ENCODE measurements at regions not wholly inside any gene's neighbourhood (a gene's known extent, or its start where the extent isn't known, plus 50 kb on each side); places are given as distances from the start of the nearest gene placed in this dataset.

GRCh38 chr2:13543550-13543949 is 826.8 kb downstream of the TRIB2 start:
- no peak for DNase-seq (ENCODE audit: low spot score)
- in situ Hi-C loops (cut with MboI; ENCODE audit: low sequenced_read_pairs, unreplicated experiment) = no loop called here
- TF ChIP-seq CTCF (IDR thresholded peaks at IDR 0.05; ENCODE audit: borderline replicate concordance, control extremely low read depth, extremely low read depth, insufficient read depth, missing control alignments) = no peak

- no peak for TF ChIP-seq CTCF (IDR thresholded peaks at IDR 0.05; ENCODE audit: borderline replicate concordance, control extremely low read depth, extremely low read depth, insufficient read depth, missing control alignments)
- in situ Hi-C loops (cut with MboI; ENCODE audit: low sequenced_read_pairs, unreplicated experiment) = no loop called here
- DNase-seq (ENCODE audit: low spot score) = no peak
Measured at GRCh38 chr2:13545320-13545719, 828.6 kb downstream of the TRIB2 start.

GRCh38 chr2:13546131-13546530 is 829.4 kb downstream of the TRIB2 start:
- DNase-seq (ENCODE audit: low spot score) = no peak
- no peak for TF ChIP-seq CTCF (IDR thresholded peaks at IDR 0.05; ENCODE audit: borderline replicate concordance, control extremely low read depth, extremely low read depth, insufficient read depth, missing control alignments)
- in situ Hi-C loops (cut with MboI; ENCODE audit: low sequenced_read_pairs, unreplicated experiment) = no loop called here

GRCh38 chr2:13550285-13551231 is 833.8 kb downstream of the TRIB2 start:
- no peak for TF ChIP-seq CTCF (IDR thresholded peaks at IDR 0.05; ENCODE audit: borderline replicate concordance, control extremely low read depth, extremely low read depth, insufficient read depth, missing control alignments)
- in situ Hi-C loops (cut with MboI; ENCODE audit: low sequenced_read_pairs, unreplicated experiment) = no loop called here
- no peak for DNase-seq (ENCODE audit: low spot score)

GRCh38 chr2:13558368-13558767 is 841.6 kb downstream of the TRIB2 start:
- TF ChIP-seq CTCF (IDR thresholded peaks at IDR 0.05; ENCODE audit: borderline replicate concordance, control extremely low read depth, extremely low read depth, insufficient read depth, missing control alignments) = no peak
- in situ Hi-C loops (cut with MboI; ENCODE audit: low sequenced_read_pairs, unreplicated experiment) = no loop called here
- no peak for DNase-seq (ENCODE audit: low spot score)

GRCh38 chr2:13560322-13560721 is 843.6 kb downstream of the TRIB2 start:
- in situ Hi-C loops (cut with MboI; ENCODE audit: low sequenced_read_pairs, unreplicated experiment) = no loop called here
- no peak for DNase-seq (ENCODE audit: low spot score)
- TF ChIP-seq CTCF (IDR thresholded peaks at IDR 0.05; ENCODE audit: borderline replicate concordance, control extremely low read depth, extremely low read depth, insufficient read depth, missing control alignments) = no peak
